K562 (cell line): ENCODE measurements at regions not wholly inside any gene's neighbourhood (a gene's known extent, or its start where the extent isn't known, plus 50 kb on each side); places are given as distances from the start of the nearest gene placed in this dataset.

ENCODE experiments used
- FOXJ3 ChIP-seq: sonication (generic); formaldehyde crosslinking; IDR thresholded peaks from 2 replicates; pipeline ENCODE4 v1.4.0; 2020; ENCODE audit warnings: mild to moderate bottlenecking, missing genetic modification reagents
- NR2C2 ChIP-seq, 2 experiments: fragments of 200-800 bp in 1 of 2; sonication (Bioruptor generic) in 1 of 2; sonication (generic) in 1 of 2; formaldehyde crosslinking in 1 of 2; IDR thresholded peaks; 2 replicates each; pipeline versions ENCODE4 v1.6.1 to v1.8.0; 2016 to 2022; ENCODE audit warnings: mild to moderate bottlenecking in 1 of 2, missing compliant biosample characterization in 1 of 2, missing genetic modification characterization in 1 of 2, missing genetic modification reagents in 1 of 2
- POLR2A ChIP-seq: fragments of 450-650 bp; conservative IDR thresholded peaks from 2 replicates; pipeline ENCODE4 v1.6.1; 2016
- RFX5 ChIP-seq: IDR thresholded peaks from 2 replicates; pipeline ENCODE4 v1.6.1; 2011; ENCODE audit warnings: low read depth, mild to moderate bottlenecking, improper control_type of control experiment, low read length
- TF ChIP-seq, protein P1 (sequence below): sonication (generic); formaldehyde crosslinking; IDR thresholded peaks from 2 replicates; pipeline ENCODE4 v1.9.0; 2022; ENCODE audit warnings: mild to moderate bottlenecking, missing genetic modification reagents

DNA sequence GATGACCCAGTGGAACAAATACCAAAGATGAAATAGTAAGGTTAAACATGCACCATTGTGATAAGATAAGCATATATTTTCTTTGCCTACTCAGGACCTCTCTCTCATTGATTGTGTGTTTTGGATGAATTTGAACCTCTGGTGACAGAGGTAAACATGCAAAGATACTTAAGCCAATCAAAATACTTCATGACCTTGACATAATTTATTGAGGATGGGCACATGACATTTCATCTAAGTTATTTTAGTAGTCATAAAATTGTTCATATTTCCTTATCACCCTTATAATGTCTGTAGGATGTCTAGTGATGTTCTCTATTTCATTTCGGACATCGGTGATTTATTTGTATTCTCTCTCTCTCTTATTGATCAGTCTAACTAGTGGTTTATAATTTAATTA, 88.3 kb upstream of the WDR72 start:
- TF ChIP-seq NR2C2 (CRISPR knock-in tag; IDR thresholded peaks at IDR 0.05) (no peak), NR2C2 (tag; IDR thresholded peaks at IDR 0.05) (no peak), FOXJ3 (CRISPR knock-in tag) (no peak), RFX5 (no peak), POLR2A (no peak)
- TF ChIP-seq, protein P1, sequence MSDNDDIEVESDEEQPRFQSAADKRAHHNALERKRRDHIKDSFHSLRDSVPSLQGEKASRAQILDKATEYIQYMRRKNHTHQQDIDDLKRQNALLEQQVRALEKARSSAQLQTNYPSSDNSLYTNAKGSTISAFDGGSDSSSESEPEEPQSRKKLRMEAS (CRISPR knock-in tag) = no peak
